Trophoblast cell (in vitro differentiated cells and primary cell): ENCODE measurements at regions not wholly inside any gene's neighbourhood (a gene's known extent, or its start where the extent isn't known, plus 50 kb on each side); places are given as distances from the start of the nearest gene placed in this dataset.
A peak's percentile ranks its signal among the peaks of the same experiment; 100 is the strongest.

Source experiments
- DNase-seq, 2 donors: peaks; one replicate each; pipeline ENCODE4 v3.0.0-alpha.2; 2016
- H2AFZ ChIP-seq: 2 replicates; pipeline ENCODE4 v1.6.1; 2013; ENCODE audit warnings: low read length, moderate library complexity, mild to moderate bottlenecking; ENCODE audit not compliant: insufficient read depth, poor library complexity
- H2AK5ac ChIP-seq: 2 replicates; pipeline ENCODE4 v1.6.1; 2013; ENCODE audit warnings: mild to moderate bottlenecking, low read length
- H2BK120ac ChIP-seq: 2 replicates; pipeline ENCODE4 v1.6.1; 2013; ENCODE audit warnings: low read length, mild to moderate bottlenecking, moderate library complexity; ENCODE audit not compliant: insufficient read depth, poor library complexity
- H2BK12ac ChIP-seq: 2 replicates; pipeline ENCODE4 v1.6.1; 2013; ENCODE audit warnings: mild to moderate bottlenecking, low read length, moderate library complexity
- H2BK5ac ChIP-seq: 2 replicates; pipeline ENCODE4 v1.6.1; 2013; ENCODE audit warnings: low read length, low read depth, moderate library complexity, mild to moderate bottlenecking; ENCODE audit not compliant: poor library complexity
- H3K14ac ChIP-seq: 2 replicates; pipeline ENCODE4 v1.6.1; 2013; ENCODE audit warnings: mild to moderate bottlenecking, low read length
- H3K18ac ChIP-seq: 2 replicates; pipeline ENCODE4 v1.6.1; 2013; ENCODE audit warnings: mild to moderate bottlenecking, low read length
- H3K23ac ChIP-seq: 2 replicates; pipeline ENCODE4 v1.6.1; 2013; ENCODE audit warnings: low read length
- H3K27ac ChIP-seq: 2 replicates; pipeline ENCODE4 v1.5.1; 2013; ENCODE audit warnings: low read depth, mild to moderate bottlenecking, inconsistent platforms, low read length, moderate library complexity
- H3K27me3 ChIP-seq: 2 replicates; pipeline ENCODE4 v1.6.1; 2013; ENCODE audit warnings: inconsistent platforms, mild to moderate bottlenecking, low read length, moderate library complexity; ENCODE audit not compliant: insufficient read depth
- H3K36me3 ChIP-seq, 2 experiments: 1 replicate in 1 of 2; 2 replicates in 1 of 2; pipeline ENCODE4 v1.6.1; 2013; ENCODE audit warnings: low read length in 2 of 2, mild to moderate bottlenecking in 2 of 2, moderate library complexity in 1 of 2; ENCODE audit not compliant: insufficient read depth in 2 of 2, control insufficient read depth in 1 of 2
- H3K4ac ChIP-seq: 2 replicates; pipeline ENCODE4 v1.6.1; 2013; ENCODE audit warnings: low read depth, mild to moderate bottlenecking, low read length, moderate library complexity
- H3K4me1 ChIP-seq, 2 experiments: 1 replicate in 1 of 2; 2 replicates in 1 of 2; pipeline ENCODE4 v1.6.1; 2013; ENCODE audit warnings: low read length in 2 of 2, mild to moderate bottlenecking in 2 of 2, moderate library complexity in 1 of 2; ENCODE audit not compliant: insufficient read depth in 2 of 2, control insufficient read depth in 1 of 2
- H3K4me2 ChIP-seq: 2 replicates; pipeline ENCODE4 v1.6.1; 2013; ENCODE audit warnings: inconsistent platforms, mild to moderate bottlenecking, low read length, moderate library complexity
- H3K4me3 ChIP-seq: 2 replicates; pipeline ENCODE4 v1.5.1; 2013; ENCODE audit warnings: mild to moderate bottlenecking, low read depth, low read length, inconsistent platforms
- H3K79me1 ChIP-seq: one replicate; pipeline ENCODE4 v1.6.1; 2013; ENCODE audit warnings: low read length
- H3K79me2 ChIP-seq: 2 replicates; pipeline ENCODE4 v1.6.1; 2013; ENCODE audit warnings: low read length, mild to moderate bottlenecking; ENCODE audit not compliant: control insufficient read depth, insufficient read depth, poor library complexity
- H3K9ac ChIP-seq: 2 replicates; pipeline ENCODE4 v1.6.1; 2013; ENCODE audit warnings: mild to moderate bottlenecking, low read length
- H3K9me3 ChIP-seq: 2 replicates; pipeline ENCODE4 v1.6.1; 2013; ENCODE audit warnings: low read depth, mild to moderate bottlenecking, control low read depth, inconsistent platforms, low read length; ENCODE audit not compliant: insufficient read depth
- H4K12ac ChIP-seq: 2 replicates; pipeline ENCODE4 v1.6.1; 2013; ENCODE audit warnings: low read depth, mild to moderate bottlenecking, low read length, moderate library complexity
- H4K8ac ChIP-seq: 2 replicates; pipeline ENCODE4 v1.6.1; 2013; ENCODE audit warnings: low read depth, mild to moderate bottlenecking, low read length, moderate library complexity
- H4K91ac ChIP-seq: one replicate; pipeline ENCODE4 v1.6.1; 2013; ENCODE audit warnings: low read depth, mild to moderate bottlenecking, low read length, moderate library complexity
- WGBS: extraction: QIAGEN DNeasy Blood & Tissue Kit; methylation state at CpG from one replicate; pipeline ENCODE4 v1.1.7; 2013; ENCODE audit warnings: missing lambda C conversion rate; ENCODE audit not compliant: insufficient read length, insufficient coverage; ENCODE audit errors: extremely low coverage; 5-methylcytosine and 5-hydroxymethylcytosine counted together

GRCh38 chr16:72482695-72483094 lies 310.7 kb upstream of the PMFBP1 start:
- WGBS = no CpG with 5 or more reads among the region's 3 CpGs
- Histone ChIP-seq H2BK12ac (no peak overlapping the region), H3K27ac (no peak overlapping the region)

GRCh38 chr16:72481419-72481818 lies 309.5 kb upstream of the PMFBP1 start:
- H3K18ac ChIP-seq = no peak overlapping the region

More at GRCh38 chr16:72482695-72483094, 310.7 kb upstream of the PMFBP1 start:
- no peak overlapping the region for H3K9ac ChIP-seq
- DNase-seq = no peak
- H3K79me1 ChIP-seq = no peaks in the 10 kb centered on the region
- H2BK120ac ChIP-seq = no peak overlapping the region
- H3K4me1 ChIP-seq = peaks cover 0 to 2% of the 10 kb centered on the region in 2 experiments
- no peaks in the 10 kb centered on the region for H3K27me3 ChIP-seq
- no peak overlapping the region for H3K14ac ChIP-seq
- H4K91ac ChIP-seq = no peak overlapping the region
- H2AK5ac ChIP-seq = no peak overlapping the region
- no peaks in the 10 kb centered on the region for H3K79me2 ChIP-seq
- H4K12ac ChIP-seq = no peak overlapping the region
- no peak overlapping the region for H3K4me3 ChIP-seq
- H3K23ac ChIP-seq = no peak overlapping the region
- no peak overlapping the region for H2AFZ ChIP-seq
- no peak overlapping the region for H3K4ac ChIP-seq
- no peak overlapping the region for H3K4me2 ChIP-seq
- H3K9me3 ChIP-seq = no peaks in the 10 kb centered on the region
- H3K18ac ChIP-seq = no peak overlapping the region
- H2BK5ac ChIP-seq = no peak overlapping the region
- no peaks in the 10 kb centered on the region for H3K36me3 ChIP-seq
- no peak overlapping the region for H4K8ac ChIP-seq

GRCh38 chr16:72480911-72481310 lies 309.0 kb upstream of the PMFBP1 start:
- H2BK120ac ChIP-seq = no peak overlapping the region
- WGBS = no CpG with 5 or more reads among the region's 2 CpGs
- no peak overlapping the region for H4K8ac ChIP-seq
- no peak overlapping the region for H2BK5ac ChIP-seq
- H3K23ac ChIP-seq = no peak overlapping the region
- H3K4ac ChIP-seq = no peak overlapping the region
- no peaks in the 10 kb centered on the region for H3K27me3 ChIP-seq
- DNase-seq = no peak
- no peaks in the 10 kb centered on the region for H3K79me1 ChIP-seq
- no peak overlapping the region for H3K4me3 ChIP-seq
- H2BK12ac ChIP-seq = no peak overlapping the region
- no peak overlapping the region for H4K12ac ChIP-seq
- no peaks in the 10 kb centered on the region for H3K36me3 ChIP-seq
- no peaks in the 10 kb centered on the region for H3K9me3 ChIP-seq
- H3K9ac ChIP-seq = no peak overlapping the region
- no peak overlapping the region for H3K4me2 ChIP-seq
- H2AK5ac ChIP-seq = no peak overlapping the region
- no peak overlapping the region for H3K27ac ChIP-seq
- H2AFZ ChIP-seq = no peak overlapping the region
- H3K14ac ChIP-seq = no peak overlapping the region
- H3K4me1 ChIP-seq = peaks cover 0 to 2% of the 10 kb centered on the region in 2 experiments
- H3K18ac ChIP-seq = no peak overlapping the region
- no peak overlapping the region for H4K91ac ChIP-seq
- no peaks in the 10 kb centered on the region for H3K79me2 ChIP-seq

More at GRCh38 chr16:72481419-72481818, 309.5 kb upstream of the PMFBP1 start:
- Histone ChIP-seq H3K79me2 (no peaks in the 10 kb centered on the region), H3K79me1 (no peaks in the 10 kb centered on the region), H2BK5ac (no peak overlapping the region), H3K4me2 (no peak overlapping the region), H2BK12ac (no peak overlapping the region), H2AFZ (no peak overlapping the region), H3K4ac (no peak overlapping the region), H3K27ac (no peak overlapping the region), H3K9me3 (no peaks in the 10 kb centered on the region), H3K4me3 (no peak overlapping the region), H3K36me3 (no peaks in the 10 kb centered on the region), H3K9ac (no peak overlapping the region), H3K23ac (no peak overlapping the region), H2BK120ac (no peak overlapping the region), H3K27me3 (no peaks in the 10 kb centered on the region), H4K8ac (no peak overlapping the region), H4K12ac (no peak overlapping the region), H3K14ac (no peak overlapping the region), H2AK5ac (no peak overlapping the region), H3K4me1 (peaks cover 0 to 2% of the 10 kb centered on the region in 2 experiments), H4K91ac (no peak overlapping the region)
- no peak for DNase-seq

- no peaks in the 10 kb centered on the region for H3K79me1 ChIP-seq
- no peak overlapping the region for H3K14ac ChIP-seq
- peaks cover 0 to 2% of the 10 kb centered on the region in 2 experiments for H3K4me1 ChIP-seq
- H2AFZ ChIP-seq = no peak overlapping the region
- H2BK12ac ChIP-seq = no peak overlapping the region
- no peak overlapping the region for H4K8ac ChIP-seq
- no peak overlapping the region for H3K18ac ChIP-seq
- H2BK120ac ChIP-seq = no peak overlapping the region
- no peak overlapping the region for H3K23ac ChIP-seq
- no peak overlapping the region for H4K91ac ChIP-seq
- H3K36me3 ChIP-seq = no peaks in the 10 kb centered on the region
- no peak overlapping the region for H2AK5ac ChIP-seq
- no peaks in the 10 kb centered on the region for H3K27me3 ChIP-seq
- H3K4me3 ChIP-seq = no peak overlapping the region
- no peak overlapping the region for H3K4me2 ChIP-seq
- H3K9me3 ChIP-seq = no peaks in the 10 kb centered on the region
- H3K79me2 ChIP-seq = no peaks in the 10 kb centered on the region
- H4K12ac ChIP-seq = no peak overlapping the region
- no CpG with 5 or more reads among the region's 3 CpGs for WGBS
- no peak overlapping the region for H3K9ac ChIP-seq
- no peak overlapping the region for H3K27ac ChIP-seq
- no peak overlapping the region for H3K4ac ChIP-seq
- DNase-seq = peak in 1 of 2 donors; percentile 41
- no peak overlapping the region for H2BK5ac ChIP-seq
These were observed 303.7 kb upstream of the PMFBP1 start for GRCh38 chr16:72475688-72476087.
